Neural cell (in vitro differentiated cells): ENCODE measurements at regions not wholly inside any gene's neighbourhood (a gene's known extent, or its start where the extent isn't known, plus 50 kb on each side); places are given as distances from the start of the nearest gene placed in this dataset.
"Not testable (repeated sequence)": the region's sequence is repeated elsewhere in the genome, so short reads cannot be mapped to it uniquely, and the experiment has no call there.

Experiments
- H2AFZ ChIP-seq: fragments of 200-600, 300-800 bp; sonication (generic), shearing (Covaris generic); 2 replicates; pipeline ENCODE4 v1.6.0; 2014; ENCODE audit warnings: low read depth, mild to moderate bottlenecking, antibody characterized with exemption, low read length, moderate library complexity
- H3F3A ChIP-seq: fragments of 200-600 bp; shearing (Covaris generic); 2 replicates; pipeline ENCODE4 v1.6.1; 2016; ENCODE audit warnings: mild to moderate bottlenecking, moderate library complexity, mixed read lengths, antibody characterized with exemption, low read length; ENCODE audit not compliant: insufficient read depth, poor library complexity, severe bottlenecking
- H3K27ac ChIP-seq: fragments of 200-600, 300-800 bp; sonication (generic), shearing (Covaris generic); 2 replicates; pipeline ENCODE4 v1.5.1; 2014; ENCODE audit warnings: mild to moderate bottlenecking, low read length, moderate library complexity
- H3K27me3 ChIP-seq: fragments of 300-800, 200-600 bp; sonication (generic), shearing (Covaris generic); 2 replicates; pipeline ENCODE4 v1.6.0; 2014; ENCODE audit warnings: mild to moderate bottlenecking, low read depth, low read length, moderate library complexity; ENCODE audit not compliant: insufficient read depth
- H3K36me3 ChIP-seq: fragments of 300-800, 200-600 bp; sonication (generic), shearing (Covaris generic); 2 replicates; pipeline ENCODE4 v1.5.1; 2014; ENCODE audit warnings: mild to moderate bottlenecking, antibody characterized with exemption, low read length, moderate library complexity; ENCODE audit not compliant: insufficient read depth
- H3K4me2 ChIP-seq: fragments of 300-800, 200-600 bp; sonication (generic), shearing (Covaris generic); 2 replicates; pipeline ENCODE4 v1.6.0; 2014; ENCODE audit warnings: mild to moderate bottlenecking, low read length
- H3K4me3 ChIP-seq: fragments of 300-800, 200-600 bp; sonication (generic), shearing (Covaris generic); 2 replicates; pipeline ENCODE4 v1.5.1; 2014; ENCODE audit warnings: mild to moderate bottlenecking, low read length, moderate library complexity
- H3K79me2 ChIP-seq: fragments of 200-600 bp; shearing (Covaris generic); replicated peaks from 2 replicates; pipeline ENCODE4 v1.6.0; 2014; ENCODE audit warnings: mild to moderate bottlenecking, low read length, moderate library complexity; ENCODE audit not compliant: insufficient read depth
- H3K9ac ChIP-seq: fragments of 300-800, 200-600 bp; sonication (generic), shearing (Covaris generic); 2 replicates; pipeline ENCODE4 v1.6.1; 2016; ENCODE audit warnings: mild to moderate bottlenecking, low read length, mixed read lengths
- H3K9me2 ChIP-seq: fragments of 200-600 bp; shearing (Covaris generic); 2 replicates; pipeline ENCODE4 v1.6.1; 2016; ENCODE audit warnings: mild to moderate bottlenecking, low read length, mixed read lengths; ENCODE audit not compliant: insufficient read depth
- H3K9me3 ChIP-seq: fragments of 200-600, 300-800 bp; sonication (generic), shearing (Covaris generic); 2 replicates; pipeline ENCODE4 v1.6.1; 2016; ENCODE audit warnings: mild to moderate bottlenecking, mixed run types, low read length, moderate library complexity, mixed read lengths
- H4K20me1 ChIP-seq: fragments of 200-600 bp; shearing (Covaris generic); 2 replicates; pipeline ENCODE4 v1.6.1; 2016; ENCODE audit warnings: mild to moderate bottlenecking, mixed run types; ENCODE audit not compliant: insufficient read depth
- CTCF ChIP-seq: fragments of 450-650 bp; IDR thresholded peaks from 2 replicates; pipeline ENCODE4 v1.5.1; 2014; ENCODE audit warnings: antibody characterized with exemption, mild to moderate bottlenecking, moderate library complexity; ENCODE audit not compliant: poor library complexity, severe bottlenecking
- EP300 ChIP-seq: fragments of 450-650 bp; conservative IDR thresholded peaks from 2 replicates; pipeline ENCODE4 v1.6.1; 2014; ENCODE audit warnings: antibody characterized with exemption, mild to moderate bottlenecking, moderate library complexity; ENCODE audit not compliant: poor library complexity, severe bottlenecking
- EZH2 ChIP-seq: fragments of 200-600, 300-800 bp; shearing (Covaris generic), sonication (generic); IDR thresholded peaks from 2 replicates; pipeline ENCODE4 v1.6.1; 2014; ENCODE audit warnings: antibody characterized with exemption, low read length, borderline replicate concordance, mild to moderate bottlenecking; ENCODE audit not compliant: insufficient read depth, poor library complexity, severe bottlenecking
- MXI1 ChIP-seq: fragments of 450-650 bp; conservative IDR thresholded peaks from 2 replicates; pipeline ENCODE4 v1.6.1; 2014; ENCODE audit warnings: antibody characterized with exemption, mild to moderate bottlenecking; ENCODE audit not compliant: poor library complexity, severe bottlenecking
- POLR2AphosphoS5 ChIP-seq: IDR thresholded peaks from 2 replicates; pipeline ENCODE4 v1.6.1; 2012
- RAD21 ChIP-seq: fragments of 450-650 bp; conservative IDR thresholded peaks from 2 replicates; pipeline ENCODE4 v1.6.1; 2014; ENCODE audit warnings: antibody characterized with exemption, mild to moderate bottlenecking, moderate library complexity
- REST ChIP-seq: IDR thresholded peaks from 2 replicates; pipeline ENCODE4 v1.6.1; 2012; ENCODE audit warnings: borderline replicate concordance
- SMC3 ChIP-seq: fragments of 450-650 bp; conservative IDR thresholded peaks from 2 replicates; pipeline ENCODE4 v1.6.1; 2014; ENCODE audit warnings: antibody characterized with exemption, mild to moderate bottlenecking, moderate library complexity; ENCODE audit not compliant: poor library complexity
- TAF1 ChIP-seq: IDR thresholded peaks from 2 replicates; pipeline ENCODE4 v1.6.1; 2012; ENCODE audit warnings: low read depth

- no peaks in the 10 kb centered on the region for H3K36me3 ChIP-seq
- no peaks in the 10 kb centered on the region for H3K27me3 ChIP-seq
- H3K4me3 ChIP-seq: no peak overlapping the region
- H3K27ac ChIP-seq: no peak overlapping the region
- no peaks in the 10 kb centered on the region for H3K79me2 ChIP-seq
- no peak overlapping the region for H3K4me2 ChIP-seq
- H3F3A ChIP-seq: no peaks in the 10 kb centered on the region
- H2AFZ ChIP-seq: no peak overlapping the region
- H3K9ac ChIP-seq: no peak overlapping the region
- no peaks in the 10 kb centered on the region for H3K9me2 ChIP-seq
- H3K9me3 ChIP-seq: no peaks in the 10 kb centered on the region
- H4K20me1 ChIP-seq: no peaks in the 10 kb centered on the region
- TF ChIP-seq TAF1 (no peak), EZH2 (no peak), REST (no peak), MXI1 (no peak), SMC3 (no peak), EP300 (no peak), CTCF (no peak), RAD21 (no peak), POLR2AphosphoS5 (no peak)
Observed at GRCh38 chr2:138095336-138095735, 131.1 kb downstream of the HNMT start.

GRCh38 chr2:138099288-138099687 lies 135.0 kb downstream of the HNMT start:
- H3K9ac ChIP-seq, H3K36me3 ChIP-seq, H4K20me1 ChIP-seq, H3K4me3 ChIP-seq, H3K27me3 ChIP-seq, H3K79me2 ChIP-seq, H3F3A ChIP-seq, H3K9me3 ChIP-seq, H3K27ac ChIP-seq, H3K4me2 ChIP-seq, H3K9me2 ChIP-seq, H2AFZ ChIP-seq: not testable (repeated sequence)

- no peak overlapping the region for H3K4me3 ChIP-seq
- H3K27ac ChIP-seq: no peak overlapping the region
- no peaks in the 10 kb centered on the region for H3K36me3 ChIP-seq
- H3K79me2 ChIP-seq: no peaks in the 10 kb centered on the region
- no peak for TF ChIP-seq TAF1
- TF ChIP-seq SMC3: no peak
- no peak for TF ChIP-seq MXI1
- no peak for TF ChIP-seq POLR2AphosphoS5
- TF ChIP-seq EZH2: no peak
- TF ChIP-seq REST: no peak
- no peak for TF ChIP-seq CTCF
- no peak for TF ChIP-seq RAD21
- H3F3A ChIP-seq: no peaks in the 10 kb centered on the region
- H3K9ac ChIP-seq: no peak overlapping the region
- H3K27me3 ChIP-seq: no peaks in the 10 kb centered on the region
- H2AFZ ChIP-seq: no peak overlapping the region
- no peaks in the 10 kb centered on the region for H3K9me2 ChIP-seq
- H4K20me1 ChIP-seq: no peaks in the 10 kb centered on the region
- H3K4me2 ChIP-seq: no peak overlapping the region
- H3K9me3 ChIP-seq: no peaks in the 10 kb centered on the region
Observed at GRCh38 chr2:138101718-138102117, 137.4 kb downstream of the HNMT start.
